ENCODE measurements at regions not wholly inside any gene's neighbourhood (a gene's known extent, or its start where the extent isn't known, plus 50 kb on each side); places are given as distances from the start of the nearest gene placed in this dataset.

DNA sequence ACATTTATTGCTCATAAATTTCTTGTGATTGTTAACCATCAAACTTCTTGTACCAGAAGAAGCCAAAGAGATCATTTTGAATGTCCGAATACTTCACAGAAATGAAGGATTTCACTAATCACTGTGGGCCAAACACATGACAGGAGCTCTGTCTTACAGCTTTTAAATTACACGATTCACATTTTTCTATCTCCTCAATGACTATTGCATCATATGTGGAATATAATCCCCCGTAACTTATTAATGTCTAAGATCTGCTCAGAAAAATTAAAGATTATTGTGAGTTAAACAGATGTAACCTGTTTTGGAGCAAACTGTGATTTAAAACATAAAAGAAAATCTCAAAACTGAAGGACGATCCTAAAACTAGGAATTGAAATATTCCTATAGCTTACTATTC, 645.2 kb upstream of the COX7C start:
- TF ChIP-seq, protein P1, sequence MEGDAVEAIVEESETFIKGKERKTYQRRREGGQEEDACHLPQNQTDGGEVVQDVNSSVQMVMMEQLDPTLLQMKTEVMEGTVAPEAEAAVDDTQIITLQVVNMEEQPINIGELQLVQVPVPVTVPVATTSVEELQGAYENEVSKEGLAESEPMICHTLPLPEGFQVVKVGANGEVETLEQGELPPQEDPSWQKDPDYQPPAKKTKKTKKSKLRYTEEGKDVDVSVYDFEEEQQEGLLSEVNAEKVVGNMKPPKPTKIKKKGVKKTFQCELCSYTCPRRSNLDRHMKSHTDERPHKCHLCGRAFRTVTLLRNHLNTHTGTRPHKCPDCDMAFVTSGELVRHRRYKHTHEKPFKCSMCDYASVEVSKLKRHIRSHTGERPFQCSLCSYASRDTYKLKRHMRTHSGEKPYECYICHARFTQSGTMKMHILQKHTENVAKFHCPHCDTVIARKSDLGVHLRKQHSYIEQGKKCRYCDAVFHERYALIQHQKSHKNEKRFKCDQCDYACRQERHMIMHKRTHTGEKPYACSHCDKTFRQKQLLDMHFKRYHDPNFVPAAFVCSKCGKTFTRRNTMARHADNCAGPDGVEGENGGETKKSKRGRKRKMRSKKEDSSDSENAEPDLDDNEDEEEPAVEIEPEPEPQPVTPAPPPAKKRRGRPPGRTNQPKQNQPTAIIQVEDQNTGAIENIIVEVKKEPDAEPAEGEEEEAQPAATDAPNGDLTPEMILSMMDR (IDR thresholded peaks at IDR 0.05) = no peak
- TF ChIP-seq POLR2AphosphoS5 (IDR thresholded peaks at IDR 0.05; ENCODE audit: low read depth, low read length) = no peak
- TF ChIP-seq, protein P2, sequence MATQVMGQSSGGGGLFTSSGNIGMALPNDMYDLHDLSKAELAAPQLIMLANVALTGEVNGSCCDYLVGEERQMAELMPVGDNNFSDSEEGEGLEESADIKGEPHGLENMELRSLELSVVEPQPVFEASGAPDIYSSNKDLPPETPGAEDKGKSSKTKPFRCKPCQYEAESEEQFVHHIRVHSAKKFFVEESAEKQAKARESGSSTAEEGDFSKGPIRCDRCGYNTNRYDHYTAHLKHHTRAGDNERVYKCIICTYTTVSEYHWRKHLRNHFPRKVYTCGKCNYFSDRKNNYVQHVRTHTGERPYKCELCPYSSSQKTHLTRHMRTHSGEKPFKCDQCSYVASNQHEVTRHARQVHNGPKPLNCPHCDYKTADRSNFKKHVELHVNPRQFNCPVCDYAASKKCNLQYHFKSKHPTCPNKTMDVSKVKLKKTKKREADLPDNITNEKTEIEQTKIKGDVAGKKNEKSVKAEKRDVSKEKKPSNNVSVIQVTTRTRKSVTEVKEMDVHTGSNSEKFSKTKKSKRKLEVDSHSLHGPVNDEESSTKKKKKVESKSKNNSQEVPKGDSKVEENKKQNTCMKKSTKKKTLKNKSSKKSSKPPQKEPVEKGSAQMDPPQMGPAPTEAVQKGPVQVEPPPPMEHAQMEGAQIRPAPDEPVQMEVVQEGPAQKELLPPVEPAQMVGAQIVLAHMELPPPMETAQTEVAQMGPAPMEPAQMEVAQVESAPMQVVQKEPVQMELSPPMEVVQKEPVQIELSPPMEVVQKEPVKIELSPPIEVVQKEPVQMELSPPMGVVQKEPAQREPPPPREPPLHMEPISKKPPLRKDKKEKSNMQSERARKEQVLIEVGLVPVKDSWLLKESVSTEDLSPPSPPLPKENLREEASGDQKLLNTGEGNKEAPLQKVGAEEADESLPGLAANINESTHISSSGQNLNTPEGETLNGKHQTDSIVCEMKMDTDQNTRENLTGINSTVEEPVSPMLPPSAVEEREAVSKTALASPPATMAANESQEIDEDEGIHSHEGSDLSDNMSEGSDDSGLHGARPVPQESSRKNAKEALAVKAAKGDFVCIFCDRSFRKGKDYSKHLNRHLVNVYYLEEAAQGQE (IDR thresholded peaks at IDR 0.05; ENCODE audit: insufficient read depth in 1 of 2, low read depth in 2 of 2, low read length in 1 of 2) = no peak

Measured in Panc1 (cell line).